HG03432 (cell line): ENCODE measurements at regions not wholly inside any gene's neighbourhood (a gene's known extent, or its start where the extent isn't known, plus 50 kb on each side); places are given as distances from the start of the nearest gene placed in this dataset.
"Not testable (repeated sequence)": the region's sequence is repeated elsewhere in the genome, so short reads cannot be mapped to it uniquely, and the experiment has no call there.

Source experiments
- ATAC-seq: cut with Tn5 transposase; IDR thresholded peaks from one replicate; pipeline ENCODE4 v1.9.1; 2021; ENCODE audit warnings: mild to moderate bottlenecking, moderate library complexity; ENCODE audit not compliant: unreplicated experiment

DNA sequence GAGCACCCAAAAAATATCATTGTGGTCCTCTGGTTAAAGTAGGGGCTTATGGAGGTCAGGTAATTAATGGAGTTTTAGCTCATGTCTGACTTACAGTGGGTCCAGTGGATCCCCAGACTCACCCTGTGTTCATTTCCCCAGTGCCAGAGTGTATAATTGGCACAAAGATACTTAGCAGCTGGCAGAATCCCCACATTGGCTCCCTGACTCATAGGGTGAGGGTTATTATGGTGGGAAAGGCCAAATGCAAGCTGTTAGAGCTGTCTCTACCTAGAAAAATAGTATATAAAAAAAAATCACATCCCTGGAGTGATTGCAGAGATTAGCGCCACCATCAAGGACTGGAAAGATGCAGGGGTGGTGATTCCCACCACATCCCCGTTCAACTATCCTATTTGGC lies 1067.6 kb upstream of the ACVR2A start:
- ATAC-seq = no peak

DNA sequence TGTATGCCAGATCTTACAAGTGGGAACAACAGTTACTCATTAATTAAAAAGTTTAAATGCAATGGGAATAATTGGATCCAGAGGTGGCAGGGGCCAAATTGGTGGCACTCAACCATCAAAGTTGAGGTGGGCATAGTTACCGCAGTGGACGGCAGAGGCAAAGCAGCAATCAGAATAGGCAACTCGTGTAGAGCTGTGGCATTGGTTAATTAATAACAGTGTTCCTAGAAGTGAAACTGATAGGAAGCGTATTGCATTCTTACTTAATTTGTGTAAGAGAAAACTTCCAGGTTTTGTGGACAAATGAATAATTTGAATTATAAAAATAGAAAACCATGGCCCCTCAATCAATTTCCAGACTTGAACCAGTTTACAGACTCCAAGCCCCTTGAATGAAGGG lies 1068.2 kb upstream of the ACVR2A start:
- no peak for ATAC-seq

DNA sequence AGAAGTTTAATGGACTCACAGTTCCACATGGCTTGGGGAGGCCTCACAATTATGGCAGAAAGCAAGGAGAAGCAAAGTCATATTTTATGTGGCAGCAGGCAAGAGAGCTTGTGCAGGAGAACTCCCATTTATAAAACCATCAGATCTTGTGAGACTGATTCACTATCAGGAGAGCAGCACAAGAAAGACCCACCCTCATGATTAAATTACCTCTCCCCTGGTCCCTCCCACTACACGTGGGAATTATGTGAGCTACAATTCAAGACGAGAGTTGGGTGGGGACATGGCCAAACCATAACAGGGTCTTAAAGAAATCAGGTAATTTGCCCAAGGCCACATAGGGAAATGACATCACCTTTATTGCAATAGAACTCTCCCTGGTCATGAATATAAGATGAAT lies 1073.3 kb upstream of the ACVR2A start:
- ATAC-seq = no peak

DNA sequence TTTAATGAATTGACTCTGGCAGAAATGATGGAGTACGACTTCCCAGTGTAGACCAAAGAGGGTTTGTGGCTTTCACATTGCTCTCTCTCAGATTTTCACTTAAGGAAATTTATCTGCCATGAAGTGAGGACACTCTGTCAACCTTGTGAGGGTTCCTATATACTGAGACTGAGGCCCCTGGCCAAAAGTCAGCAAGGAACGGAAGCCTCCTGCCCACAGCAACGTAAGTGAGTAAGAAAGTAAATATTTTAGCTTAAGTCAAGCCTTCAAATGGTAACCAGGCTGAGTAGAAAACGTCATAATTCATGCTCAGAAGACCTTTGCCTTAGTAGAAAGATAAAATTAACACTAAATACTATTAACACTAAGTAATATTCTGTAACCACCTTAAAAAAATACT lies 1080.5 kb upstream of the ACVR2A start:
- no peak for ATAC-seq

DNA sequence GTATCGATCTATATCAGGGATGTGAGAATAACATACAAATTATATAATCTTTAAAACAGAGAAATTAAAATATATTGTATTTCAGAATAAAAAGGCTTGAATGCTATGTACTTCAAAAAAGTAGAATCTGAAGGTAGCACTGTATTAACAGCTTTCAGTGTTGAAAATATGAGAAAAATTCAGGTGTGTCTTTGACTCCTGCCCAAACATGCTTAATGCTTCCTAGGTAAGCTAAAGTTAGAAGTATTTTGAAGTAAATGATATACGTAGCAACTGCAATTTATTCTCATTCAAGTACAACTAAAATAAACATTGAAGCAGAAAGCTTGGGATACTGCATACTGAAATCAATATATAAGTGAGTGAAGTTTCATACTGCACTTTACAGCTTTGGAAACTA lies 1082.0 kb upstream of the ACVR2A start:
- ATAC-seq = no peak

DNA sequence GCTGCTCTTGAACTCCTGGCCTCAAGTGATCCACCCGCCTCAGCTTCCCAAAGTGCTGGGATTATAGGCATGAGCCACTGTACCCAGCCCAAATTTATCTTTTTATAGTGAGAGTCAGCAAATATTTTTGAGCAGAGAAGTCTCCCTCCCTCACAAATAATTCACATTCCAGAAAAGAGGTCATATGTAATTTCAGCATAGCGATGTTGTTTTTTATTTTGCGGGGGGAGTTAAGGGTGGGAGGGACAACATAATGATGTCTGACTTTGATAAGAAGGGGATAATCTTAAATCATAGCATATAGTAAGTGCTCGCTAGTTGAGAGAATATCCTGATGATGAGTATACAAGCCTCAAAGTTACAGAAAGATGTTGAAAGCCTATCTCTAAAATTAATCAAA lies 1090.2 kb upstream of the ACVR2A start:
- ATAC-seq = no peak

DNA sequence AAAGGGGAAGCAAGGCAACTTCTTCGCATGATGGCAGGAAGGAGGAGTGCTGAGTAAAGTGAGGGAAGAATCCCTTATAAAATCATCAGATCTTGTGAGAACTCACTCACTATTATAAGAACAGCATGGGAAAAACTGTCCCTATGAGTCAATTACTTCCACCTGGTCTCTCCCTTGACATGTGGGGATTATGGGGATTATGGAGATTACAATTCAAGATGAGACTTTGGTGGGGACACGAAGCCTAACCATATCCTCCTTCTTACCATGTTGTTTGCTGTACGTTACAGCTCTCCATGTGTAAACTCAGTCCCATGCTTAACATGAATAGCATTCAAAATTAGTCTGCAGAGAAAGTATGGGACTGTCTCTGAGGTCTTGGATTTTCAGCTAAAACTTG lies 1096.8 kb upstream of the ACVR2A start:
- no peak for ATAC-seq

DNA sequence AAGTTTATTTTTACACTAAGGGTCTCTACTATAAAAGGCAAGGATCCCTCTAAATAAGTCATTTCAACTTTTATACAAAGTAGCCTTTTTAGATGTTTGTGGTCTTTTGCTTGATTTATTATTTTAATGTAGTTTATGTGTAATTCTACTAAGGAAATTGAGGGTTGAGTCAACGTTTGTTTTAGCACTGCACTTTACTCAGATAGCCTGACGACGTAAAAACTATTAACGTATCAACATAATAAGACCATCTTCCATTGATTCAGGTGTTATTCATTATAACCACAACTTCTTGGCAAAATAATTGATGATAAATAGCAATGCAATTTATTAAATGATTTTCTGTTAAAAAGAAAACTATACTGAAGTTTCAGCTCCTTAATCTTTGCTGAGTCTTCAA lies 1103.6 kb upstream of the ACVR2A start:
- ATAC-seq = no peak

DNA sequence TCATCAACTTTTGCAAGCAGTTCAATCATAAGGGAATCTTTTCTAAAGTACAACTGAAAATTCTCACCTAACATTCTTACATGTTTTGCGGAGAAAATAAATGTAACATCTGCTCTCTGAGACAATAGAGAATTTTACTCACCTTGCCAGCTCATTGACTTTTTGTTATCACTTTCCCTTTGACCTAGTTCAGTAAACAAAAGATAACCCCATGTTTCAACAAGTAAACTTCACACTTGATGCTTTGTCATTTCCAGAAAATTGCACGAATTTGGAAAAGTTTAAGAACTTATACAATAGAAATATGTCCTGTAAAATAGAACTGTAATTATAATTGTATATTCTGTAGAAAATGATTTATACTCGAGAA lies 1110.0 kb upstream of the ACVR2A start:
- no peak for ATAC-seq

DNA sequence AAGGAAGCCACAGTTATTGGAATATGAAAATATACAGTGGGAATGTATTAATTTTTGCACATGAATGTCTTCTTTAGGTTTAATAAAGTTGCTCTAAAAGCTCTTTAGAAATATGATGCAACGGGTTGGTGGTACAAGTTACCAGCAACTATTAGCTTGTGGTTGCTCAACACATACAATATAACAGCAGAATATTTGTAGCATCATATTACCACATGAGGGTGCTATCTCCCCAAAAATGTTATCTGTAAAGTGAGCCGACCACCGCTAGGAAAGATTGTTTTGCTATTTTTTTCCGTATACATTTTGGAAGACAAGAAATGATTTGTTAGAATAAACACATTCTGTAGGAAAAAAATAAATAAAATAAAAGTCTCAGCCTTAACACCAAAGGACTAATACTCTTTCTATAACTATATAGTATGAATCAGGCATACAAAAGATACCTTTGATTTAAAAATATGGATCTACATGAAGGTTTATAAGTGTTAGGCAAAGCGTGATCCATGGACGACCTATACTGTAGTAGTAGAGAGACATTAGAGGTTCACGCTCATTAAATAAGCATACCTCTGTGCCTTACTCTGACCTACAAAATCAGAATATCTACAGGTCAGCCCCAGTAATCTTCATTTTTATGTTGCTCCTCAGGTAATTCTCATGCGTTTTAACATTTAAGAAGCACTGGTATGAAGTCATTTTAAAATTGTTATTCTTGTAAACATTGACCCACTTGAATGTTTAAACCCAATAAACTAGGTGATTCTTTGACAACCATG lies 1110.6 kb upstream of the ACVR2A start:
- peak; percentile 76 for ATAC-seq

DNA sequence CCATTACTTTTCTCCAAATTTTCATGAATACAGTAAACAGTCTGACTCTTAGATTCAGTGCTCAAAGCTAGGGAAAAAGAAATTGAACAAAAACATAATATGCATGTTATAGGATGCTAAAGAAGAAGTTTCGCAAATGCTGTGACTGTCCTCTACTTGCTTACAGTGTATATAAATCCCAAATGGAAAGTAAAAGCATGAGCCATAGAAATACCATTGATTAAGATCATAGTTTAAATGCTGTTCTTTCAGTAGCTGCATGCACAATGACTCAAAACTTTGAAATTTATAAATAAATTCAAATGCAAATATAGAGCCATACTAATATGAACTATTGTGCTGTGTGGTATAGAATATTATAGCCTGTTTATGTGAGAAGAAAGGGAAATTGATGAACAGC lies 1113.9 kb upstream of the ACVR2A start:
- no peak for ATAC-seq

DNA sequence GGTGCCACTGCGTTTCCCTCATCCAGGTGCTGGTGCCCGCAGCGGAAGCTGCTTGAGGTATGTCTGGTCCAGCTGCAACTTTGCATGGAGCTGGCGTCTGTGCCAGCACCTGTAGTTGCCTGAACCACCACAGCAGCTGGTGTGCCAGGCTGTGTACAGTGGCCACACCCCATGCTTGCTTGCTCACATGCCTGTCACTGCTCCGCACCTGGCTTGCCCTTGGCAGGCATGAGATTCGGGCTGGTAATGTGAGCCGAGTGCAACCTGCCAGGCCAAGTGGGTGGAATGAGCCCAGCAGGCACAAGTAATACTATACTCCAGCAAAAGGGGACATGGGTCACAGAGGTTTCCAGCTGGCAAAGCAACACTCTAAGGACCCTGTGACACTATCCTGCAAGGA lies 1123.3 kb upstream of the ACVR2A start:
- no peak for ATAC-seq

DNA sequence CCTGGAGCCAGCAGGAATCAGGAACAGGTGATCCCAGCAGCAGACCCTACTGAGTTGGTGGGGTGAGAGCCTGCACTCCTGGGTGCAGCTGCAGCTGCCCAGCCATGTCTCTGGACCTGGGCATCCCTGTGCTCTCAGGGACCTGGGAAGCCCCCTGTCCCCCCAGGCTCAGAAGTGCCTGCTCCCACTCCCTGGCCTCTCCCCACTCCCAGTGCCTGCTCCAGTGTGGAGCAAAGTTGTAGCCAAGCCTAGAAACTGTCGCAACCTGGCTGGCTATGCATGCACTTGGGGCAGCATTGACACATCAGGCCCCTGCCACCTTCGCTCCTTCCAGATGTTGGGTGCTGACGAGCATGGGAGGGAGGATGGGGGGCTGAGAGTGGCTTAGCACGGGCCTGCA lies 1124.7 kb upstream of the ACVR2A start:
- no peak for ATAC-seq

DNA sequence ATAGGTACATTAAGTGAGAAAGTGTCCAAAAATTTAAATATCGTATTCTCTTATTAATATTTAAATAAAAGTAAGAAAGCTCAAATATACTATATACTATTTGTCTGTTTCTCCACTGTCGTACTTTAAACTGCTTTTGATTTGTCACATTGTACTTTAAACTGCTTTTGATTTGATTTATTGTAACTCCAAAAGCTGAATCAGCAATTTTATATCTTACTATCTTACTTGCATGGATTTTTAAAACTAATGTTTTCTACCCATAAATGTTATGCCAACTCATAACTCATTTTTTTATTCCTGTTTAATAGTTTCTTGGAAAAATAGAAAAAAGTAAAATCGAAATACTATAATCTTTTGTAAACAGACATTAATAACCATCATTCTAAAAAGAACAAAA lies 1128.2 kb upstream of the ACVR2A start:
- ATAC-seq = no peak

DNA sequence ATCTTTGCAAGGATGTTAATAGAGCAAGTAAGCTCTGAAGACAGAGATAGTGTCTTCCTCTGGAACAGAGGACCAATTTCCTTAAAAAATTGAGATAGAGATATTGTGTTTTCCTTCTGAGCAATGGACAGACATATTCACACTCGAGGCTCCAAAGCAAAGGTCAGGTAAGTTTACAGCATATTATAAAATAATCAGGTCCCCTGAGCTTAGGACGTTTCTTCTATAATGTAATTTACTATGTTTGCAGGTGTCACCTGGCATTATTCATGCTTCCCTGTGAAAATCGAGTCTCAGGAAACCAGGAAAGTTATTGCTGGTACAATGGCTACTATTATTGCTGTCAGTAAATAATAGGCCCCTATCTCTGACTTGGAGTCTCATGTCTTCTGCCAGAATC lies 1135.8 kb upstream of the ACVR2A start:
- no peak for ATAC-seq

DNA sequence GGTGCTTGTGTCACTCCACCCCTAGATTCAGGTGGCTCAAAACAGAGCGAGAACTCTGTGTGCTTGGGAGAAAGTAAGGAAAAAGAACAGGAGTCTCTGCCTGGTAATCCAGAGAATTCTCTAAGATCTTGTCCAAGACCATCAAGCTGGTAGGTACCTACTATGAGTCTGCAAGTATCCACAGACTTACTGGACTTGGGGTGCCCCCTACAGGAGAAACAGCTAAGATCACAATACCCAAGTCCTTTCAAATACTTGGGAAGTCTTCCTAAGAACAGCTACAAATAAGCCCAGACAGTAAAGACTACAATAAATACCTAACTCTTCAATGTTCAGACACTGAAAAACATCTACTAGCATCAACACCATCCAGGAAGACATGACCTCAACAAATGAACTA lies 1143.6 kb upstream of the ACVR2A start:
- ATAC-seq = no peak

DNA sequence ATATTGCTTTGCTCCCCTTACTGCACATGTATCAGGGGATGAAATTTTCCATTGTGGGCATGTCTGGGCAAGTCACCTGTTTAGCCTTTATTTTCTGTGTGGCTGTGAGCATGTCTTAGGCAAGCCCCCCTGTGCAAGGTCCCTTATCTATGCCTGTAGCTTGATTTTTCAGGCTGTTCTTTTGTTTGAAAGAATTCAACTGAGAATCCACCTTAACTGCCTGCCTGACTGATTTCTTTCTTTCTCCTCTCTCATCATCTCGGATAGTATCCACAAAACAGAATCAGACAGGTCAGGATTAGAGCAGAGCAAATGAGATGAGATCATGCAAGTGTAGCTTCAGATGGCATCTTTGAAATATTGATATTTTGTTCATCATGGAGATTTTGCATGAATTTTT lies 1147.5 kb upstream of the ACVR2A start:
- ATAC-seq = no peak

DNA sequence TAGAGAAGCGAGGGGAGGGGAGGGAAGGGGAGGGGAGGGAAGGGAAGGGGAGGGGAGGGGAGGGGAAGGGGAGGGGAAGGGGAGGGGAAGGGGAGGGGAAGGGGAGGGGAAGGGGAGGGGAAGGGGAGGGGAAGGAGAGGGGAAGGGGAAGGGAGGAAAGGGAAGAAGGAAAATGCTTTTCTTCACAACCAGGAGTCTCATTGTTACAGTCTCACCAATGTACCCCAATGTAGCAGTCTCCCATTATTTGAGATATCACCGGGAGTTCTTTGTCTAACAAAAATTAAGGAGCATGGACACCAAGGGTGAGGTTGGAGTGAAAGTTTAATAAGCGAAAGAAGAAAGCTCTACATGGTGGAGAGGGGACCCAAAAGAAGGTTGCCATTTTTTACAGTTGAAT lies 1148.0 kb upstream of the ACVR2A start:
- not testable (repeated sequence) for ATAC-seq

DNA sequence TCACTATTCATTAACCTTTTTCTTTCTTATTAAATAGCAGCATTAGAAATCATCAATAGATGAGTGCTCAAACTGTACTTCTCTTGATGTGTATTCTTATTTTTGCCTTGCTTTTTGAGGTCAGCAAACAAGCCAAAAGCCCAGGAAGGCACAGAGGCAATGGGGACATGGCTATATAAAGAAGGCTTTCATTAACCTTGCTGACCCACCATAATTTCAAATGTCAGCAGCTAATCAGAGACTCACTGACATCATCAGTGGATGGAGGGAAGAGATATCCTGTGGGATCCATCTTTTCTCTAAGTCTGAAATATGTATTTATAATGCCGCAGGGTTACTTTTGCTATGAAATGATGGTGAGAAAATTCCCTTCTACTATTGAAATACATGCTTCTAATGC lies 1162.8 kb upstream of the ACVR2A start:
- no peak for ATAC-seq

DNA sequence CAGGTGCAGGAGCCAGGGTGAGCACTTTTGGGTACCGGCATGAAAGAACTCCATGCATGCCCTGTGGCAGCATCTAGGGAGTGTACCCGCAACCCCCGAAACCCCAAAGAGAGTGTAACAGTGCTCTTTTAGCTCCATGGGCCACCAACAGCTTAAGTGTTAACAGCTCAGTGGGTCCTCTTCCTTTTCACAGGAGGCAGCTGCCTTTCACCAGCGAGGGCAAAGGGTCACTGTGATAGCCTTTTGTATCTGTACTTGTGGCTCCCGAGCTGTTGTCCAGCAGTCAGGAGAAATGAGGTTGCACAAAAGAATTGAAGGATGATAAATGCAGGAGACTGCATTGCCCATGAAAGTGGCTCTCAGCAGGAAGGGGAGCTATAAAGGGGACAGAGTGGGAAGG lies 1166.3 kb upstream of the ACVR2A start:
- ATAC-seq = no peak

DNA sequence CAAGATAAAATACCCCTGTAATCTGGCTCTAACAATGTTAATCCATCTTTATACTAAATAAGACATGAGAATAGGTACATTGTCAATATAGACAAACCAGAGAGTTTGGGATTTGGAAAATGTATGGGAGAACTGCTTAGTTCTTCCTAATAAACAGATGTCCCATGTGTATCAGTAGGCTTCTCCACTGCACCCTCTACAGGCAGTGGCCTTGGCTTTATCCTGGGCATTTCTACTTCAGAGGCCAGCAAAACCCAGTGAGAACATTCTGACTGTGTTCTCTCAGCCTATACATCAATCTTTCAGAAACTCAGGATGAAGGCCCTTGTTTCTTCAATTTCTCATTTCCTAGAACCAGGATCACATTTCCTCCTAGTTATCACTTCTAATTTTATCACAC lies 1167.5 kb upstream of the ACVR2A start:
- ATAC-seq = no peak

DNA sequence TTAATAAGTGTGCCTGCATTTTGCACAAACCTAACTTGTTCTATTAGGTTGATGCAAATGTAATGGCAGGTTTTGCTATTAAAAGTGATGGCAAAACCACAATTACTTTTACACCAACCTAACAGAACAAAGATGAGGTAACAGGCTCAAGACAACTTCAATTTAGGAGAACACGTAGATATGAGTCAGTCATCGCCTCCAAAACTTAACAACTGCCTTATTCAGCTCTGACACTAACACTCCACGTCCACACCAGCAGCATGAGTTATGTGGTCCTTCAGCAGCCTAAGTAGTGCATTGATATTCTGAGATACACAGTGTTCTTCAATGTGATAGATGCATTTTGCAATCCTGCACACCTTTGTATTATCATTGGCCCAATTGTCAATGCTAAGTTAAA lies 1175.1 kb upstream of the ACVR2A start:
- no peak for ATAC-seq

DNA sequence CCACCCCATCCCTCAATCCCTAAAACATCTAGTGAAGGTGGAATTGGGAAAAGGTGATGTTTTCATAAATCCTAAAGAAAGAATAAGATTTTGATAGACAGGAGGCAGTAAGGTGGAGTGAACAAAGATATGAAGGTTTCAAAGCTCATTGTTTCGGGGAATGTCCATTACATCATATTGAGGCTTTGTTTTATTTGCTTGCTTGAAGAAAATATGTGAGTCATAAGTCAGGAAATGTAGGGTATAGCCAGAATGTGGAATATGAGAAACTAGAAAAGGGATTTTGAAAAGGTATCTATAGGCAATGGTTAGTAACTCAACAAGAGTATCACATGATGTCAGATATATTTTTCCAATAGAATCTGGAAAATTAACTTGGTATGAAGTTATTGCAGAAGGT lies 1178.5 kb upstream of the ACVR2A start:
- no peak for ATAC-seq
